ENCODE measurements at regions not wholly inside any gene's neighbourhood (a gene's known extent, or its start where the extent isn't known, plus 50 kb on each side); places are given as distances from the start of the nearest gene placed in this dataset.

DNA sequence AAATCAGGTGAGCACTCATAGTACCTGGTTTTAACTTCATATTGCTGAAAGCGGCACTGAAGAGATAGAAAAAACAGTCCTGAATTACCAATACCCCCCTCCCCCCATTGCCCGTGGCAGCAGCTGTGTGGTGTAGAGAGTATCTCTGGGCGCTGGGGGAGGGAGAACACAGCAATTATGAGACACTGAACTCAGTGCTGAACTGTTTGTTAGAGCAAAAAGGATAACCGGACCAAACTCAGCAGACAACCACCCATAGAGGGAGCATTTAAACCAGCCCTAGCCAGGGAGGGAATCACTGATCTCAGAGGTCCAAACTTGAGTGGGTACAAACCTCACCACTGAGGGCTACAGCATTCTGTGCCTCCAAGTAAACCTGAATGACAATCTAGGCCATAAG is 457.4 kb upstream of the TEX13C start:
- H3K4me1 ChIP-seq (replicated peaks in 1 of 2): no peaks in the 10 kb centered on the region
- 62 to 81% (median 78%) methylated on average over 2 to 4 of the region's 4 CpGs for WGBS, 4 donors
- H3K36me3 ChIP-seq (replicated peaks in 1 of 2): no peaks in the 10 kb centered on the region
- H3K27me3 ChIP-seq: no peaks in the 10 kb centered on the region
- no peak for TF ChIP-seq POLR2A (IDR thresholded peaks at IDR 0.05)
- TF ChIP-seq, protein P1, sequence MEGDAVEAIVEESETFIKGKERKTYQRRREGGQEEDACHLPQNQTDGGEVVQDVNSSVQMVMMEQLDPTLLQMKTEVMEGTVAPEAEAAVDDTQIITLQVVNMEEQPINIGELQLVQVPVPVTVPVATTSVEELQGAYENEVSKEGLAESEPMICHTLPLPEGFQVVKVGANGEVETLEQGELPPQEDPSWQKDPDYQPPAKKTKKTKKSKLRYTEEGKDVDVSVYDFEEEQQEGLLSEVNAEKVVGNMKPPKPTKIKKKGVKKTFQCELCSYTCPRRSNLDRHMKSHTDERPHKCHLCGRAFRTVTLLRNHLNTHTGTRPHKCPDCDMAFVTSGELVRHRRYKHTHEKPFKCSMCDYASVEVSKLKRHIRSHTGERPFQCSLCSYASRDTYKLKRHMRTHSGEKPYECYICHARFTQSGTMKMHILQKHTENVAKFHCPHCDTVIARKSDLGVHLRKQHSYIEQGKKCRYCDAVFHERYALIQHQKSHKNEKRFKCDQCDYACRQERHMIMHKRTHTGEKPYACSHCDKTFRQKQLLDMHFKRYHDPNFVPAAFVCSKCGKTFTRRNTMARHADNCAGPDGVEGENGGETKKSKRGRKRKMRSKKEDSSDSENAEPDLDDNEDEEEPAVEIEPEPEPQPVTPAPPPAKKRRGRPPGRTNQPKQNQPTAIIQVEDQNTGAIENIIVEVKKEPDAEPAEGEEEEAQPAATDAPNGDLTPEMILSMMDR (IDR thresholded peaks at IDR 0.05): no peak
- H3K4me3 ChIP-seq: no peak overlapping the region
- no peaks in the 10 kb centered on the region for H3K9me3 ChIP-seq (replicated peaks in 1 of 3)
- DNase-seq: no peak
- H3K27ac ChIP-seq: no peak overlapping the region
- intact Hi-C loops (cut with DNase I): no loop called here

DNA sequence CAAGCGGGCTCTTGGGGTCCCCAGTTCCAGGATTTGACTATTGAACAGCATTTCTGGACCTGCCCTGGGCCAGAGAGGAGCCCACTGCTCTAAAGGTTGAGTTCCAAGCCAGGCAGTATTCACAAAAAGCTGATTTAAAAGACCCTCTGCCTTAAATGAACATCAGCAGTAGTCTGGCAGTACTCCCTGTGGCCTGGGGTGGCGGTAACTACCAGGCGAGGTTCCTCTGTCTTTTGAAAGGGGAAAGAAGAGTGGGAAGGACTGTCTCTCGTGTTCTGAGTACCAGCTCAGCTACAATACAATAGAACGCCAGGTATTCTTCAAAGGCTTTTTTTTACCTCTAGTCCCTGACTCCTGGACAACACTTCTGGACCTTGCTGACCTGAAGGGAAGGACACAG is 456.4 kb upstream of the TEX13C start:
- Histone ChIP-seq H3K27ac (no peak overlapping the region), H3K4me1 (replicated peaks in 1 of 2) (no peaks in the 10 kb centered on the region), H3K36me3 (replicated peaks in 1 of 2) (no peaks in the 10 kb centered on the region), H3K4me3 (no peak overlapping the region), H3K9me3 (replicated peaks in 1 of 3) (no peaks in the 10 kb centered on the region), H3K27me3 (no peaks in the 10 kb centered on the region)
- DNase-seq: no peak
- intact Hi-C loops (cut with DNase I): no loop called here
- TF ChIP-seq, protein P1 (IDR thresholded peaks at IDR 0.05): no peak
- no peak for TF ChIP-seq POLR2A (IDR thresholded peaks at IDR 0.05)
- WGBS, 4 donors: 35 to 70% (median 42%) methylated on average over 5 of the region's 5 CpGs; no CpG with 5 or more reads in 1 of the 4 donors

DNA sequence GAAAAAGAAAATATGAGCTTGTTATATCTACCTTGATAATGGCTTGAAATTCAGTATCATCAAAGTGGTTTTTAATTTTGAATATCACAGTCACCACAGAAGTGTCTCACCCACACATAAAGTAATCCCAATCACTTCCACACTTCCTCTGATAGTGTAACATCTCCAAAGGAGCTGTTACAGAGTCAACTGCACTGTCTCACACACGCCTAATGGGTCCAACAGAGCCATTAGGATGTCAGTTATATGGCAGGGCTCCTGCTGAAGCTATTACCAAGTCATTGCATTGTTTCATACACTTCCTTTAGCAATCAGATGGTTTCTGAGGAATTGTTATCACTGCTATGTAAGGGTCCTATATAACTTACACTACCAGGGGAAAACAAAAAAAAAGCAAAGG is 432.1 kb upstream of the TEX13C start:
- no peaks in the 10 kb centered on the region for H3K4me1 ChIP-seq (replicated peaks in 1 of 2)
- TF ChIP-seq, protein P1 (IDR thresholded peaks at IDR 0.05): no peak
- TF ChIP-seq POLR2A (IDR thresholded peaks at IDR 0.05): no peak

DNA sequence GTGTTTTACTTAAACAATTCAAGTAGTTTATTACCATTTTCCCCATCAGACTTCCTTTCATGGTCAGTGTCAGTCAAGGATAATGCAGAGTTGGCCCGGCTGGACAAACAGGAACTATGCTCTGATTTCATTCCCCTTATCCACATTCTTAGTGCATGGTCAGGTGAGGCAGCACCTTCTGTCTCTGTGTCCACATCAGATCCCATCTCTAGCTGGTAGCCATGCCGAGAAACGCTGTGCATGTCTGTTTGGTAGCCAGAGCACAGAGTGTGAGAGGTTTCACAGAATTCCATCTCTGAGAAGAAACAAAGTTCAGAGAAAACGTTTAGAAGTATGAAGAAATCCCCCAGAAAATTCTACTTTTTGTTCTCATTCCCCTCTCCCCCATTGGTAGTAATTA is 423.7 kb upstream of the TEX13C start:
- H3K9me3 ChIP-seq (replicated peaks in 1 of 3): no peaks in the 10 kb centered on the region
- DNase-seq: no peak
- H3K27ac ChIP-seq: no peak overlapping the region
- no peaks in the 10 kb centered on the region for H3K36me3 ChIP-seq (replicated peaks in 1 of 2)
- no peaks in the 10 kb centered on the region for H3K27me3 ChIP-seq
- intact Hi-C loops (cut with DNase I): no loop called here
- no peak overlapping the region for H3K4me3 ChIP-seq
- 53 to 67% (median 57%) methylated on average over 3 to 4 of the region's 4 CpGs for WGBS, 4 donors
- TF ChIP-seq POLR2A (IDR thresholded peaks at IDR 0.05): no peak
- TF ChIP-seq, protein P1 (IDR thresholded peaks at IDR 0.05): no peak
- no peaks in the 10 kb centered on the region for H3K4me1 ChIP-seq (replicated peaks in 1 of 2)

More for the DNA sequence above, 432.1 kb upstream of the TEX13C start:
- H3K27me3 ChIP-seq: no peaks in the 10 kb centered on the region
- intact Hi-C loops (cut with DNase I): no loop called here
- no peak overlapping the region for H3K4me3 ChIP-seq
- DNase-seq: no peak
- no peaks in the 10 kb centered on the region for H3K9me3 ChIP-seq (replicated peaks in 1 of 3)
- H3K36me3 ChIP-seq (replicated peaks in 1 of 2): no peaks in the 10 kb centered on the region
- WGBS, 4 donors: 29 to 56% (median 43%) methylated on average over 1 of the region's 1 CpG
- no peak overlapping the region for H3K27ac ChIP-seq

Data from adrenal gland (tissue), 9 donors.